GM18868 (cell line): ENCODE measurements at regions not wholly inside any gene's neighbourhood (a gene's known extent, or its start where the extent isn't known, plus 50 kb on each side); places are given as distances from the start of the nearest gene placed in this dataset.

Source experiments
- ATAC-seq: cut with Tn5 transposase; IDR thresholded peaks from one replicate; pipeline ENCODE4 v1.9.1; 2021; ENCODE audit warnings: mild to moderate bottlenecking, moderate library complexity; ENCODE audit not compliant: unreplicated experiment

GRCh38 chr4:67052814-67053675, 492.3 kb downstream of the CENPC start:
- ATAC-seq: no peak

GRCh38 chr4:67051000-67051789, 494.1 kb downstream of the CENPC start:
- no peak for ATAC-seq

- peak; percentile 57 for ATAC-seq
Measured at GRCh38 chr4:67049446-67049845, 495.9 kb downstream of the CENPC start.

- ATAC-seq: peak; percentile 44
Measured at GRCh38 chr4:67048530-67048929, 496.8 kb downstream of the CENPC start.

- no peak for ATAC-seq
Measured at GRCh38 chr4:67040315-67040714, 505.0 kb downstream of the CENPC start.

- ATAC-seq: no peak
Measured at GRCh38 chr4:67038228-67038566, 507.1 kb downstream of the CENPC start.

GRCh38 chr4:67037504-67038227, 507.6 kb downstream of the CENPC start:
- no peak for ATAC-seq

- ATAC-seq: no peak
Measured at GRCh38 chr4:67036791-67037190, 508.5 kb downstream of the CENPC start.

- no peak for ATAC-seq
Measured at GRCh38 chr4:67035986-67036385, 509.3 kb downstream of the CENPC start.

- ATAC-seq: no peak
Measured at GRCh38 chr4:67035501-67035900, 509.8 kb downstream of the CENPC start.

GRCh38 chr4:67030636-67031035, 514.7 kb downstream of the CENPC start:
- ATAC-seq: no peak

GRCh38 chr4:67020438-67020797, 524.9 kb downstream of the CENPC start:
- ATAC-seq: no peak

- no peak for ATAC-seq
Measured at GRCh38 chr4:67019686-67020437, 525.4 kb downstream of the CENPC start.

GRCh38 chr4:67014592-67014991, 530.7 kb downstream of the CENPC start:
- no peak for ATAC-seq

GRCh38 chr4:67006791-67007190, 538.5 kb downstream of the CENPC start:
- ATAC-seq: no peak

GRCh38 chr4:66991521-66991920, 553.8 kb downstream of the CENPC start:
- no peak for ATAC-seq

- no peak for ATAC-seq
Measured at GRCh38 chr4:66974665-66975064, 570.6 kb downstream of the CENPC start.

- no peak for ATAC-seq
Measured at GRCh38 chr4:66972087-66972486, 573.2 kb downstream of the CENPC start.

- ATAC-seq: no peak
Measured at GRCh38 chr4:66964467-66964866, 580.8 kb downstream of the CENPC start.

- ATAC-seq: no peak
Measured at GRCh38 chr4:66963084-66963483, 582.2 kb downstream of the CENPC start.

GRCh38 chr4:66959207-66959606, 586.1 kb downstream of the CENPC start:
- ATAC-seq: no peak
